ENCODE measurements at regions not wholly inside any gene's neighbourhood (a gene's known extent, or its start where the extent isn't known, plus 50 kb on each side); places are given as distances from the start of the nearest gene placed in this dataset.

- TF ChIP-seq NFYB (CRISPR knock-in tag; conservative IDR thresholded peaks at IDR 0.05; ENCODE audit: low read depth) (no peak), ZNF512 (CRISPR knock-in tag; IDR thresholded peaks at IDR 0.05; ENCODE audit: borderline replicate concordance) (no peak)
Observed at GRCh38 chr15:98440917-98441316, 207.4 kb upstream of the IGF1R start (continued).

GRCh38 chr15:98441599-98441998 lies 206.7 kb upstream of the IGF1R start:
- TF ChIP-seq NFYB (CRISPR knock-in tag; conservative IDR thresholded peaks at IDR 0.05; ENCODE audit: low read depth) (no peak), ZNF232 (CRISPR knock-in tag; IDR thresholded peaks at IDR 0.05) (no peak), FOXJ3 (CRISPR knock-in tag; IDR thresholded peaks at IDR 0.05; ENCODE audit: borderline replicate concordance) (no peak), PRRX2 (CRISPR knock-in tag; IDR thresholded peaks at IDR 0.05) (no peak), ARID4B (CRISPR knock-in tag; IDR thresholded peaks at IDR 0.05; ENCODE audit: borderline replicate concordance) (no peak)
- H3K27me3 Mint-ChIP-seq (ENCODE audit: low read depth) = peaks cover 4% of the 10 kb centered on the region; the same call in 1 of the 2 replicates
- H3K27ac Mint-ChIP-seq = no peak overlapping the region
- ChIA-PET CTCF (no interaction called here), POLR2A (no interaction called here)
- H3K4me1 Mint-ChIP-seq = peaks cover 16% of the 10 kb centered on the region
- peaks cover 19% of the 10 kb centered on the region for H3K9me3 Mint-ChIP-seq
- ATAC-seq (no peak), DNase-seq (ENCODE audit: low spot score) (no peak)
- no peak overlapping the region for H3K4me3 Mint-ChIP-seq
- peaks cover 5% of the 10 kb centered on the region for H3K36me3 Mint-ChIP-seq

GRCh38 chr15:98442379-98442833 lies 205.9 kb upstream of the IGF1R start:
- no peak overlapping the region for H3K27ac Mint-ChIP-seq
- H3K4me3 Mint-ChIP-seq = no peak overlapping the region
- peaks cover 20% of the 10 kb centered on the region for H3K9me3 Mint-ChIP-seq
- TF ChIP-seq, protein P1, sequence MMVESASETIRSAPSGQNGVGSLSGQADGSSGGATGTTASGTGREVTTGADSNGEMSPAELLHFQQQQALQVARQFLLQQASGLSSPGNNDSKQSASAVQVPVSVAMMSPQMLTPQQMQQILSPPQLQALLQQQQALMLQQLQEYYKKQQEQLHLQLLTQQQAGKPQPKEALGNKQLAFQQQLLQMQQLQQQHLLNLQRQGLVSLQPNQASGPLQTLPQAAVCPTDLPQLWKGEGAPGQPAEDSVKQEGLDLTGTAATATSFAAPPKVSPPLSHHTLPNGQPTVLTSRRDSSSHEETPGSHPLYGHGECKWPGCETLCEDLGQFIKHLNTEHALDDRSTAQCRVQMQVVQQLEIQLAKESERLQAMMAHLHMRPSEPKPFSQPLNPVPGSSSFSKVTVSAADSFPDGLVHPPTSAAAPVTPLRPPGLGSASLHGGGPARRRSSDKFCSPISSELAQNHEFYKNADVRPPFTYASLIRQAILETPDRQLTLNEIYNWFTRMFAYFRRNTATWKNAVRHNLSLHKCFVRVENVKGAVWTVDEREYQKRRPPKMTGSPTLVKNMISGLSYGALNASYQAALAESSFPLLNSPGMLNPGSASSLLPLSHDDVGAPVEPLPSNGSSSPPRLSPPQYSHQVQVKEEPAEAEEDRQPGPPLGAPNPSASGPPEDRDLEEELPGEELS (CRISPR knock-in tag; IDR thresholded peaks at IDR 0.05) = no peak
- TF ChIP-seq ZBTB21 (CRISPR knock-in tag; IDR thresholded peaks at IDR 0.05; ENCODE audit: borderline replicate concordance) = no peak
- TF ChIP-seq, protein P2, sequence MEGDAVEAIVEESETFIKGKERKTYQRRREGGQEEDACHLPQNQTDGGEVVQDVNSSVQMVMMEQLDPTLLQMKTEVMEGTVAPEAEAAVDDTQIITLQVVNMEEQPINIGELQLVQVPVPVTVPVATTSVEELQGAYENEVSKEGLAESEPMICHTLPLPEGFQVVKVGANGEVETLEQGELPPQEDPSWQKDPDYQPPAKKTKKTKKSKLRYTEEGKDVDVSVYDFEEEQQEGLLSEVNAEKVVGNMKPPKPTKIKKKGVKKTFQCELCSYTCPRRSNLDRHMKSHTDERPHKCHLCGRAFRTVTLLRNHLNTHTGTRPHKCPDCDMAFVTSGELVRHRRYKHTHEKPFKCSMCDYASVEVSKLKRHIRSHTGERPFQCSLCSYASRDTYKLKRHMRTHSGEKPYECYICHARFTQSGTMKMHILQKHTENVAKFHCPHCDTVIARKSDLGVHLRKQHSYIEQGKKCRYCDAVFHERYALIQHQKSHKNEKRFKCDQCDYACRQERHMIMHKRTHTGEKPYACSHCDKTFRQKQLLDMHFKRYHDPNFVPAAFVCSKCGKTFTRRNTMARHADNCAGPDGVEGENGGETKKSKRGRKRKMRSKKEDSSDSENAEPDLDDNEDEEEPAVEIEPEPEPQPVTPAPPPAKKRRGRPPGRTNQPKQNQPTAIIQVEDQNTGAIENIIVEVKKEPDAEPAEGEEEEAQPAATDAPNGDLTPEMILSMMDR (IDR thresholded peaks at IDR 0.05) = peak; percentile 90
- TF ChIP-seq NR2C2 (CRISPR knock-in tag; IDR thresholded peaks at IDR 0.05) = no peak
- peak; percentile 72 for DNase-seq (ENCODE audit: low spot score)
- H3K4me1 Mint-ChIP-seq = peaks cover 16% of the 10 kb centered on the region
- POLR2A ChIA-PET = no interaction called here
- ATAC-seq = peak; percentile 85
- CTCF ChIA-PET = interaction anchor here (1.1 to 2.0 kb wide), 3 partner anchors 14 to 527 kb away, joined by 3 to 8 read pairs (median 4); no protein-coding TSS in a partner anchor
- peaks cover 11% of the 10 kb centered on the region for H3K36me3 Mint-ChIP-seq
- H3K27me3 Mint-ChIP-seq (ENCODE audit: low read depth) = peaks cover 9% of the 10 kb centered on the region

Measured in WTC11 (cell line).